Epidermal melanocyte (primary cell): ENCODE measurements at regions not wholly inside any gene's neighbourhood (a gene's known extent, or its start where the extent isn't known, plus 50 kb on each side); places are given as distances from the start of the nearest gene placed in this dataset.
A peak's percentile ranks its signal among the peaks of the same experiment; 100 is the strongest.

ENCODE experiments used
- DNase-seq: peaks from one replicate; pipeline ENCODE4 v3.0.0; 2011; ENCODE audit warnings: low spot score; ENCODE audit not compliant: insufficient read length

- DNase-seq = no peak
Measured at GRCh38 chr5:54854883-54855581, 130.4 kb downstream of the ESM1 start.

- DNase-seq = no peak
Measured at GRCh38 chr5:54852007-54852406, 133.4 kb downstream of the ESM1 start.

DNA sequence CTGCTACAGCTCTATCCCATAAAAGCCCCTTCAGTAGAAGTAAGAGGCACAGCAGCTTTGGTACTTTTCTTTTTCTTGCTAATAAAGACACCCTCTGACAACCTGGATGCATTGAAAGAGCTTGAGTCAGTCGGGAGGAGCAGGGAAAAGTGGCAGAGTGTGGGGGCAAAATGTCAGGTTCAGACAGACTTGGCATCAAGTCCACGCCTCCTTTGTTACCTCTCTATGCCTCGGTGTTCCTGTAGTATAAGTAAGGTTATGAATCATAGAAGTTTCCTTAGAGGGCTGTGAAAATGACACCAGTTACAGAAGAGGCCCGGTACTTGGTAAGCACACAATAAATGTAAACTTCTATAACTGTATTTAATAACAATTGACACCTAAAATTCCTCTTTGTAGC, 133.9 kb downstream of the ESM1 start:
- no peak for DNase-seq

DNA sequence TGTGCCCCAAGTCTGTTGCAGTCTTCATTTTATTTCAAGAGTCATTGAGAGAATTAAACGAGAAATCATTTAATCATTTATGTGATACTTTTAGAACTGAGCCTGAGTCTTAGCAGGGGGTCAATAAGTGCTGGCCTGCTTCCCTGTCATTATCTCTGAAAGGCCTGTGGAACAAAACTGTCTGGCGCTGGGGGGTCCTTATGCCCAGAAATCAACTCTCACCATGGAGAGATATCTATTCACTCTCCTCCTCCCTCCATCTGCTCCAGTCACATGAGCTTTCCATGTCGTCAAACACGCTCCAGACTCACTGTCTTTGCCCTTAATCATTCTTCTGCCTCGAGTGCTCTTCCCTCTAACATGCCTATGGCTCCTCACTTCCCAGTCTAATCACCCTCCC, 136.8 kb downstream of the ESM1 start:
- no peak for DNase-seq

- no peak for DNase-seq
Measured at GRCh38 chr5:54845567-54845941, 139.8 kb downstream of the ESM1 start.

- peak; percentile 42 for DNase-seq
Measured at GRCh38 chr5:54844905-54845566, 140.4 kb downstream of the ESM1 start.

DNA sequence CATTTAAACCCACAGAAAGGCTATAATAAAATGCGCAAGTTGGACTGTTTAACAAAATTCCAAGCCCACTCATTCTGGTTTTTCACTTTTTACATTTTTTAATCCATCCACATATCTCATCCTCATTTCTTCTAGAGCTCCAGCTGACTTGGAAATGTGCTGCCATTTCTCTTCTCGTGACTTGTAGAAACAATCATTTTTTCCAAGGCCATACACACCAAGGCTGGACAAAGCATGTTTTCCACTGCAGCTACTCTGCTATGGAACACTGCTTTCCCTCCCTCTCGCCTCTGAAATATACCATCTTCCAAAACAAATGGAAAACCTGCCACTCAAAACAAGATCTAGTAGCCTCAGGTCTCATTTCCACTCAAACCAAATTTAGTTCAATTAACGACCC, 141.1 kb downstream of the ESM1 start:
- no peak for DNase-seq

GRCh38 chr5:54841481-54841880, 143.9 kb downstream of the ESM1 start:
- DNase-seq = no peak

GRCh38 chr5:54838843-54839242, 146.6 kb downstream of the ESM1 start:
- DNase-seq = no peak

DNA sequence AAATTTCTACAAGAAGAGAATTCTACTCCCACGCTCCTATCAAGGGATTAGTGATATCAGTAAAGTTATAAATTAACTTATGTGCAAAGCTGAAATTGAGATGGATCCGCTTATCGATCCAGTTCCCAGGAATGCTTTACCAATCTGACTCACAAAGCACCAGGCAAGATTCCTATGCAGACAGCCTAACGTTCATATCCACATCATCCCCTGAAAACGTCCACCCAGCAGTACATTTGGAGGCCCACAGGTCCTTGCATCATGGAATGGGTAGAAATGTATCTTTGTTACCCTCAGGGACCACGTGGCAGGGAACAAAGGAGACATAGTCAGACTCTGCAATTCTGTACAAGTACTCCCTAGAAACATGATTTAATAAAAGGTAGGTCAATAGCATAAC, 147.4 kb downstream of the ESM1 start:
- no peak for DNase-seq

GRCh38 chr5:54837093-54837492, 148.3 kb downstream of the ESM1 start:
- DNase-seq = no peak

GRCh38 chr5:54835647-54836046, 149.7 kb downstream of the ESM1 start:
- DNase-seq = no peak

DNA sequence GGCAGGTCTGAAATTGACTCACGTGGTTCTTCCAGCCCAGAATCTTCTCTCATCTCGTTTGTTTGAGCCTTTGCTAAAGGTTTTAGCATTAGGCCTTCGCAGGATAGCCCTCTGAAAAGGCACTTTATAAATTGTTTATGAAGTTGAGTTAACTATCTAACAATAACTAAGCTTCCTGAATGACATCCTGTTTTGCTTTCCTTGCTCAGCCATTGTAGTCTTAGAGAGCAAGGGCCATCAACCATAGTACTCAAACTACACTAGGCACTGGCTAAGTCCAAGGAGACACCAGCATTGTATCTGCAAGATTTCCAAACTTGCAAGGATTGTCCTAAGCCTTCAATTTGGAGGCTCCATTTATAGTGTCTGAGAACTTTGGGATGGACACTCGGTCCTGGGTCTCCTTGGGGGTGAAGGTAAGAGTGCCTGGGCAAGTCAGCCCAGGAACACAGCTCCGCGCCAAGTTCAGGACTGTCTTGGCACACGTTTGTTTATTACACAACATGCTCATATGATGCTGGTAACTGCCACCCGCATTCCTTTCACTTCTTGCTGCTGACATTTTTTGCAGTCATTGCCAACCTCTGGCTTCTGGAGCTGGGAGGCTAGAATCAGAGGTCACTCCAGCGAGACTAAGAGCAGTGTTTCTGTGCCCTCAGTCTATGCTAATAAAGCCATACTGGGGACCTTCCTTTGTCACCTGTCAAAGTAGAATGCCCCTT, 151.1 kb downstream of the ESM1 start:
- no peak for DNase-seq

GRCh38 chr5:54833590-54833989, 151.8 kb downstream of the ESM1 start:
- no peak for DNase-seq

DNA sequence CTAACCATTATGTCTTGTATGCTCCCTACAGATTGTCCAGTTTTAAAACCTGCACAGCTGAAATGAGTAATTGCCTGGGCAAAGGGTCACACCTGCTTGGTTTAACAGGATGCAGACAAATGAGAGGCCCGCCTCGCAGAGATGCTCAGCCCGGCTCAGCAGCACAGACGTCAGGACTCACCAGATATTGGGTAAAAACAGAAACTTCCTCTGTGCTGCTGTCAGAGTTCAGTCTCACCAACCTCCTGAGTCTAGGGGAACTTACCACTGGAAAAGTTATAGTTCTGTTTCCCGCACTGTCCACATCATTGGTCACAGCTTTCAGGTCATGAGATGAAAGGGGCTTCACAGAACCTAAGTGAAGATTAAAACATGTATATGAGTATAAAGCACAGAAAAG, 152.5 kb downstream of the ESM1 start:
- DNase-seq = no peak

DNA sequence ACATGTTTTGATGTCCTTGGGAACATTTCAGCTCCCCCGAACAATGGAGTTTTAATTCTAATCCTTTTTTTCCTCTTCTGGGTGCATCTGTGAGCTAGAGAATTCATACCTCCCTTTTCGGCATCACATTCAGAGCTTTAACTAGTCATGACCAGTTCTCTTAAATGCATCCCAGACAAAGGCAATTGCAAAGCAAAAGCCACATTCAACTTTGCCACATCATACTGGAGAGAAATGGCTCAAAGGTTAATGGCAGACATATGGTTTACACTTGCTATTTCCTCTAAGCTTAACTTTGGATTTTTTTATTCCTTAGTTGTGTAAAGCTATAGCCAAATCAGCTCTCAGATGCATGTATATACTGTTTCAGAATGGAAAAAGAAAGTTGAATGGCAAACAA, 153.3 kb downstream of the ESM1 start:
- DNase-seq = no peak

GRCh38 chr5:54831233-54831632, 154.2 kb downstream of the ESM1 start:
- DNase-seq = no peak

- DNase-seq = no peak
Measured at GRCh38 chr5:54829676-54830535, 155.5 kb downstream of the ESM1 start.

GRCh38 chr5:54829102-54829501, 156.3 kb downstream of the ESM1 start:
- DNase-seq = no peak

- DNase-seq = no peak
Measured at GRCh38 chr5:54828151-54828550, 157.2 kb downstream of the ESM1 start.

GRCh38 chr5:54825005-54825404, 160.4 kb downstream of the ESM1 start:
- no peak for DNase-seq

- no peak for DNase-seq
Measured at GRCh38 chr5:54823006-54823405, 162.4 kb downstream of the ESM1 start.
